WI38 (cell line): ENCODE measurements at regions not wholly inside any gene's neighbourhood (a gene's known extent, or its start where the extent isn't known, plus 50 kb on each side); places are given as distances from the start of the nearest gene placed in this dataset.

ENCODE experiments used
- H3K4me3 ChIP-seq: 2 replicates; pipeline ENCODE4 v1.5.1; 2011; ENCODE audit warnings: low read depth, mild to moderate bottlenecking, control low read depth, low read length
- CTCF ChIP-seq: IDR thresholded peaks from 2 replicates; pipeline ENCODE4 v1.5.1; 2012; ENCODE audit warnings: low read depth, mild to moderate bottlenecking, control low read depth, low read length

- no peak for TF ChIP-seq CTCF
Measured at GRCh38 chr12:89939522-89940215, 231.0 kb upstream of the ATP2B1 start.

GRCh38 chr12:89936631-89937030 lies 228.0 kb upstream of the ATP2B1 start:
- no peak overlapping the region for H3K4me3 ChIP-seq
- TF ChIP-seq CTCF: no peak

More at GRCh38 chr12:89939522-89940215, 231.0 kb upstream of the ATP2B1 start:
- H3K4me3 ChIP-seq: no peak overlapping the region

DNA sequence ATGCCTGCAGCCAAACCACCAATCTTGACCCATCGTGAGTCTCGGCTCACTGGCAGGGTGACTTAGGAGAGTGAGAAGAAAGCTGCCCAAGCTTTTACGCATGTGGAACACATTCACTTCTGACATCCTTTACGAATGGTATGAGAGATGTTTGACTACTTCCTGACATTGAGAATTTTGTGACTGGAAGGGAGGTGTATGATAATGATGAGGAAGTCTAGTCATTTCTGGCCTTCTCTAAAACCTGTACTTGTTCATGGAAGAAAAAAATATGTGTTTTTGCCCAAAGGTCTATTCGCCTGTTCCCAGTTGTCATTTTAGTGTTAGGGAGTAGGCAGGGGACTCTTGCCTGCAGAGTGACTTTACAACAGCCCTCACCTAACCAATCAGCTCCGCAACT lies 227.2 kb upstream of the ATP2B1 start:
- no peak for TF ChIP-seq CTCF
- H3K4me3 ChIP-seq: no peak overlapping the region

DNA sequence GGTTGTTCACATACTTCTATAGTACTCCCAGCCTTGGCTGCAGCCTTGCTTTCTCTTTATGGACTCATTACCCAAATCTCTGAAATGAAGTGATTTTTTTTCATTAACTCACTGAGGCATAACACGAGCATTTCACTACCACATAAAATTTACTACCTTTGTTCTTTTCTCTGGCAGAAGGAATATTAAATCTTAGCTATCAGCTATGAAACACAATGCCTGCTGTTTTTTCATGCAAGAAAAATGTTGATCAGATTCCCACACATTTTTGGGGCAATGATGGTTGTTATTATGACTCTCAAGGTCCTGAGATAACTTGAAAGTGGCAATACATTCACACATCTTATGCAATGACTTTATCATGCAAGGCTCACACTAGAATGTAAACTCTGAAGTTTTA lies 225.3 kb upstream of the ATP2B1 start:
- no peak for TF ChIP-seq CTCF
- no peak overlapping the region for H3K4me3 ChIP-seq

GRCh38 chr12:89932954-89933353 lies 224.3 kb upstream of the ATP2B1 start:
- no peak for TF ChIP-seq CTCF
- no peak overlapping the region for H3K4me3 ChIP-seq

GRCh38 chr12:89928467-89928866 lies 219.8 kb upstream of the ATP2B1 start:
- H3K4me3 ChIP-seq: no peak overlapping the region

More at GRCh38 chr12:89928467-89928866, 219.8 kb upstream of the ATP2B1 start:
- TF ChIP-seq CTCF: no peak
